ENCODE measurements at regions not wholly inside any gene's neighbourhood (a gene's known extent, or its start where the extent isn't known, plus 50 kb on each side); places are given as distances from the start of the nearest gene placed in this dataset.
A peak's percentile ranks its signal among the peaks of the same experiment; 100 is the strongest.
"Not testable (repeated sequence)": the region's sequence is repeated elsewhere in the genome, so short reads cannot be mapped to it uniquely, and the experiment has no call there.

- DNase-seq (ENCODE audit: low read depth in 2 of 2): no peak
Observed at GRCh38 chr3:178140531-178141304, 395.5 kb upstream of the KCNMB2 start.

- not testable (repeated sequence) for DNase-seq (ENCODE audit: low read depth in 2 of 2)
Observed at GRCh38 chr3:178141305-178141684, 394.9 kb upstream of the KCNMB2 start.

- no peak for DNase-seq (ENCODE audit: low read depth in 2 of 2)
Observed at GRCh38 chr3:178146406-178146831, 389.8 kb upstream of the KCNMB2 start.

GRCh38 chr3:178147001-178147400 lies 389.2 kb upstream of the KCNMB2 start:
- DNase-seq (ENCODE audit: low read depth in 2 of 2): no peak

- DNase-seq (ENCODE audit: low read depth in 2 of 2): no peak
Observed at GRCh38 chr3:178152031-178152806, 384.0 kb upstream of the KCNMB2 start.

- DNase-seq (ENCODE audit: low read depth in 2 of 2): no peak
Observed at GRCh38 chr3:178152988-178153387, 383.2 kb upstream of the KCNMB2 start.

- no peak for DNase-seq (ENCODE audit: low read depth in 2 of 2)
Observed at GRCh38 chr3:178155521-178155920, 380.7 kb upstream of the KCNMB2 start.

GRCh38 chr3:178156301-178156700 lies 379.9 kb upstream of the KCNMB2 start:
- no peak for DNase-seq (ENCODE audit: low read depth in 2 of 2)

GRCh38 chr3:178159691-178160220 lies 376.5 kb upstream of the KCNMB2 start:
- no peak for DNase-seq (ENCODE audit: low read depth in 2 of 2)

GRCh38 chr3:178169421-178169820 lies 366.8 kb upstream of the KCNMB2 start:
- peak; percentile 27 to 46 for DNase-seq (ENCODE audit: low read depth in 2 of 2)

GRCh38 chr3:178170698-178171535 lies 365.3 kb upstream of the KCNMB2 start:
- DNase-seq (ENCODE audit: low read depth in 2 of 2): peak; percentile 87 to 89

GRCh38 chr3:178172121-178172520 lies 364.1 kb upstream of the KCNMB2 start:
- DNase-seq (ENCODE audit: low read depth in 2 of 2): no peak

GRCh38 chr3:178174201-178174915 lies 361.9 kb upstream of the KCNMB2 start:
- no peak for DNase-seq (ENCODE audit: low read depth in 2 of 2)

GRCh38 chr3:178181088-178181487 lies 355.1 kb upstream of the KCNMB2 start:
- DNase-seq (ENCODE audit: low read depth in 2 of 2): no peak

- no peak for DNase-seq (ENCODE audit: low read depth in 2 of 2)
Observed at GRCh38 chr3:178181784-178182183, 354.5 kb upstream of the KCNMB2 start.

- no peak for DNase-seq (ENCODE audit: low read depth in 2 of 2)
Observed at GRCh38 chr3:178182337-178182779, 353.9 kb upstream of the KCNMB2 start.

GRCh38 chr3:178184833-178185232 lies 351.4 kb upstream of the KCNMB2 start:
- no peak for DNase-seq (ENCODE audit: low read depth in 2 of 2)

- DNase-seq (ENCODE audit: low read depth in 2 of 2): no peak
Observed at GRCh38 chr3:178186666-178187065, 349.6 kb upstream of the KCNMB2 start.

GRCh38 chr3:178189854-178190253 lies 346.4 kb upstream of the KCNMB2 start:
- no peak for DNase-seq (ENCODE audit: low read depth in 2 of 2)

- DNase-seq (ENCODE audit: low read depth in 2 of 2): no peak
Observed at GRCh38 chr3:178193846-178194245, 342.4 kb upstream of the KCNMB2 start.

- DNase-seq (ENCODE audit: low read depth in 2 of 2): no peak
Observed at GRCh38 chr3:178194539-178194938, 341.7 kb upstream of the KCNMB2 start.

Data from fibroblast of skin of left biceps (primary cell).